A549 (cell line): ENCODE measurements at regions not wholly inside any gene's neighbourhood (a gene's known extent, or its start where the extent isn't known, plus 50 kb on each side); places are given as distances from the start of the nearest gene placed in this dataset.

Experiments
- CTCF ChIP-seq: fragments of >200 bp; sonication (Bioruptor Twin); formaldehyde crosslinking; IDR thresholded peaks from 3 replicates; pipeline ENCODE4 v1.5.1; 2016
- HMGXB4 ChIP-seq: fragments of 250-450 bp; sonication (Bioruptor Pico); IDR thresholded peaks from 2 replicates; pipeline ENCODE4 v1.5.0; 2021; ENCODE audit warnings: mild to moderate bottlenecking, moderate library complexity, borderline replicate concordance
- JUN ChIP-seq, 2 experiments: fragments of >200 bp; sonication (Bioruptor Twin); formaldehyde crosslinking; IDR thresholded peaks; 2 replicates in 1 of 2; 3 replicates in 1 of 2; pipeline ENCODE4 v1.6.1; 2016 to 2017
- MAX ChIP-seq: IDR thresholded peaks from 2 replicates; pipeline ENCODE4 v1.6.1; 2012
- POLR2A ChIP-seq: IDR thresholded peaks from 2 replicates; pipeline ENCODE4 v1.6.1; 2012; ENCODE audit warnings: mild to moderate bottlenecking, low read length
- SMC3 ChIP-seq: fragments of >200 bp; sonication (Bioruptor Twin); formaldehyde crosslinking; IDR thresholded peaks from 3 replicates; pipeline ENCODE4 v1.6.1; 2018; ENCODE audit warnings: inconsistent platforms

- no peak for TF ChIP-seq HMGXB4 (CRISPR knock-in tag)
- no peak for TF ChIP-seq CTCF
- no peak for TF ChIP-seq SMC3
- TF ChIP-seq POLR2A: no peak
- no peak for TF ChIP-seq MAX
- no peak for TF ChIP-seq JUN (IDR thresholded peaks at IDR 0.05)
Observed at GRCh38 chr1:96498744-96499340, 222.7 kb upstream of the PTBP2 start.
